ENCODE measurements at regions not wholly inside any gene's neighbourhood (a gene's known extent, or its start where the extent isn't known, plus 50 kb on each side); places are given as distances from the start of the nearest gene placed in this dataset.

- no peak for TF ChIP-seq EZH2 (IDR thresholded peaks at IDR 0.05; ENCODE audit: low read length)
- no peak for TF ChIP-seq CTCF (optimal IDR thresholded peaks at IDR 0.05 in 1 of 3, IDR thresholded peaks at IDR 0.05 in 1 of 3, conservative IDR thresholded peaks at IDR 0.05 in 1 of 3; ENCODE audit: extremely low read depth in 1 of 3, insufficient read depth in 2 of 3, low read length in 3 of 3)
- DNase-seq (ENCODE audit: low read depth, low spot score), result no peak
- no peak overlapping the region for H3K4me2 ChIP-seq (ENCODE audit: control insufficient read depth, extremely low read depth, insufficient read depth, low read depth, low read length)
- no peak overlapping the region for H3K9ac ChIP-seq (ENCODE audit: control insufficient read depth, extremely low read depth, insufficient read depth, low read length)
- no peaks in the 10 kb centered on the region for H3K36me3 ChIP-seq (ENCODE audit: control insufficient read depth in 2 of 2, extremely low read depth in 1 of 2, insufficient read depth in 2 of 2, low read length in 2 of 2)
- H3K9me1 ChIP-seq (ENCODE audit: control insufficient read depth, extremely low read depth, insufficient read depth, low read length), result no peaks in the 10 kb centered on the region
- no peak overlapping the region for H3K27ac ChIP-seq (ENCODE audit: control insufficient read depth, insufficient read depth, low read length)
- FAIRE-seq, result no peak
- no peak overlapping the region for H3K4me3 ChIP-seq (ENCODE audit: control insufficient read depth in 2 of 3, extremely low read depth in 1 of 3, insufficient read depth in 2 of 3, low read depth in 1 of 3, low read length in 3 of 3)
- dilution Hi-C loops (cut with MboI; ENCODE audit: extremely low pct_ligation_motif_present, low sequenced_read_pairs), result no loop called here
- H4K20me1 ChIP-seq (ENCODE audit: control insufficient read depth, extremely low read depth, insufficient read depth, low read length), result no peaks in the 10 kb centered on the region
- H3K27me3 ChIP-seq (ENCODE audit: control insufficient read depth, extremely low read depth, insufficient read depth, low read length), result no peaks in the 10 kb centered on the region
- no peaks in the 10 kb centered on the region for H3K79me2 ChIP-seq (ENCODE audit: control insufficient read depth, insufficient read depth, low read length)
- H2AFZ ChIP-seq (ENCODE audit: control insufficient read depth, low read length), result no peak overlapping the region
- no peaks in the 10 kb centered on the region for H3K4me1 ChIP-seq (ENCODE audit: control insufficient read depth, extremely low read depth, insufficient read depth, low read length)
- H3K9me3 ChIP-seq (ENCODE audit: control insufficient read depth, low read depth, low read length), result no peaks in the 10 kb centered on the region
Measured at GRCh38 chr6:155890409-155890808, 434.8 kb upstream of the NOX3 start.

GRCh38 chr6:155889410-155889809 lies 433.8 kb upstream of the NOX3 start:
- Histone ChIP-seq H2AFZ (ENCODE audit: control insufficient read depth, low read length) (no peak overlapping the region), H3K27me3 (ENCODE audit: control insufficient read depth, extremely low read depth, insufficient read depth, low read length) (no peaks in the 10 kb centered on the region), H3K36me3 (ENCODE audit: control insufficient read depth in 2 of 2, extremely low read depth in 1 of 2, insufficient read depth in 2 of 2, low read length in 2 of 2) (no peaks in the 10 kb centered on the region), H3K9me3 (ENCODE audit: control insufficient read depth, low read depth, low read length) (no peaks in the 10 kb centered on the region), H3K9me1 (ENCODE audit: control insufficient read depth, extremely low read depth, insufficient read depth, low read length) (no peaks in the 10 kb centered on the region), H4K20me1 (ENCODE audit: control insufficient read depth, extremely low read depth, insufficient read depth, low read length) (no peaks in the 10 kb centered on the region), H3K4me3 (ENCODE audit: control insufficient read depth in 2 of 3, extremely low read depth in 1 of 3, insufficient read depth in 2 of 3, low read depth in 1 of 3, low read length in 3 of 3) (no peak overlapping the region), H3K4me1 (ENCODE audit: control insufficient read depth, extremely low read depth, insufficient read depth, low read length) (no peaks in the 10 kb centered on the region), H3K4me2 (ENCODE audit: control insufficient read depth, extremely low read depth, insufficient read depth, low read depth, low read length) (no peak overlapping the region), H3K27ac (ENCODE audit: control insufficient read depth, insufficient read depth, low read length) (no peak overlapping the region), H3K9ac (ENCODE audit: control insufficient read depth, extremely low read depth, insufficient read depth, low read length) (no peak overlapping the region), H3K79me2 (ENCODE audit: control insufficient read depth, insufficient read depth, low read length) (no peaks in the 10 kb centered on the region)
- no peak for DNase-seq (ENCODE audit: low read depth, low spot score)
- dilution Hi-C loops (cut with MboI; ENCODE audit: extremely low pct_ligation_motif_present, low sequenced_read_pairs), result no loop called here
- no peak for FAIRE-seq
- no peak for TF ChIP-seq CTCF (optimal IDR thresholded peaks at IDR 0.05 in 1 of 3, IDR thresholded peaks at IDR 0.05 in 1 of 3, conservative IDR thresholded peaks at IDR 0.05 in 1 of 3; ENCODE audit: extremely low read depth in 1 of 3, insufficient read depth in 2 of 3, low read length in 3 of 3)
- TF ChIP-seq EZH2 (IDR thresholded peaks at IDR 0.05; ENCODE audit: low read length), result no peak

Measured in keratinocyte (primary cell).